A549 (cell line): ENCODE measurements at regions not wholly inside any gene's neighbourhood (a gene's known extent, or its start where the extent isn't known, plus 50 kb on each side); places are given as distances from the start of the nearest gene placed in this dataset.

Source experiments
- BHLHE40 ChIP-seq: IDR thresholded peaks from 2 replicates; pipeline ENCODE4 v1.6.1; 2012; ENCODE audit warnings: low read depth, low read length, inconsistent platforms
- CEBPB ChIP-seq, 2 experiments: fragments of >200 bp in 1 of 2; sonication (Bioruptor Twin) in 1 of 2; formaldehyde crosslinking in 1 of 2; IDR thresholded peaks; 2 replicates each; pipeline ENCODE4 v1.6.1; 2012 to 2016
- CTCF ChIP-seq: fragments of >200 bp; sonication (Bioruptor Twin); formaldehyde crosslinking; IDR thresholded peaks from 3 replicates; pipeline ENCODE4 v1.5.1; 2016
- EP300 ChIP-seq, 2 experiments: fragments of >200 bp; sonication (Bioruptor Twin); formaldehyde crosslinking; IDR thresholded peaks; 2 replicates in 1 of 2; 3 replicates in 1 of 2; pipeline ENCODE4 v1.6.1; 2016 to 2017
- JUNB ChIP-seq: fragments of >200 bp; sonication (Bioruptor Twin); formaldehyde crosslinking; IDR thresholded peaks from 2 replicates; pipeline ENCODE4 v1.6.1; 2016
- MAX ChIP-seq: IDR thresholded peaks from 2 replicates; pipeline ENCODE4 v1.6.1; 2012
- NPAS2 ChIP-seq: fragments of 250-450 bp; sonication (Bioruptor Pico); IDR thresholded peaks from 2 replicates; pipeline ENCODE4 v1.8.0; 2022; ENCODE audit warnings: mild to moderate bottlenecking, moderate library complexity, borderline replicate concordance
- POLR2A ChIP-seq: IDR thresholded peaks from 2 replicates; pipeline ENCODE4 v1.6.1; 2012; ENCODE audit warnings: mild to moderate bottlenecking, low read length

GRCh38 chr2:177328056-177328455 lies 63.5 kb upstream of the NFE2L2 start:
- TF ChIP-seq BHLHE40 (no peak), CTCF (no peak), MAX (no peak), JUNB (no peak), POLR2A (no peak), CEBPB (IDR thresholded peaks at IDR 0.05) (no peak), NPAS2 (no peak), EP300 (IDR thresholded peaks at IDR 0.05) (no peak)
